GM20000 (cell line): ENCODE measurements at regions not wholly inside any gene's neighbourhood (a gene's known extent, or its start where the extent isn't known, plus 50 kb on each side); places are given as distances from the start of the nearest gene placed in this dataset.

Experiments used
- DNase-seq: peaks from one replicate; pipeline ENCODE4 v3.0.0; 2012; ENCODE audit warnings: low spot score
- TF ChIP-seq, protein P1 (sequence below): IDR thresholded peaks from 2 replicates; pipeline ENCODE4 v1.5.1; 2012; ENCODE audit warnings: mild to moderate bottlenecking, control low read depth; ENCODE audit errors: extremely low read depth, missing control alignments

DNA sequence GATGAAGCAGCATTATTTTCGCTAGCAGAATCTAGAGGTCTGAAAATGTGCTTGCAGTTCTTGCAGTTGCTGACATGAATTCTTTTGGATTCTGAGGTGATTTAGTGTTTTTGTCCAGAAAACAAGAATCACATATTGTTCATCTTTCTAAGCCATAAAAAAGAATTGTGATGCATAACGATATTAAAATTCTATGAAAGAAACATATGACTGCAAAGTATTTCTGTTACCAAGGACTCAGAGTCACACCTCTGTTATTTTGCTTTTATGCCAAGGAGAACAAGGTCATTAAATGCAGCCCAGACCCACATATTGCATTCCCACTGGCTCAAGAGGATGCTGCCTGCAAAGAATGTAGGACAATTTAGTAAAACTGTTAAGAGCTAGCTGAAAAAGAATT is 299.8 kb upstream of the GPR149 start:
- DNase-seq: no peak
- TF ChIP-seq, protein P1, sequence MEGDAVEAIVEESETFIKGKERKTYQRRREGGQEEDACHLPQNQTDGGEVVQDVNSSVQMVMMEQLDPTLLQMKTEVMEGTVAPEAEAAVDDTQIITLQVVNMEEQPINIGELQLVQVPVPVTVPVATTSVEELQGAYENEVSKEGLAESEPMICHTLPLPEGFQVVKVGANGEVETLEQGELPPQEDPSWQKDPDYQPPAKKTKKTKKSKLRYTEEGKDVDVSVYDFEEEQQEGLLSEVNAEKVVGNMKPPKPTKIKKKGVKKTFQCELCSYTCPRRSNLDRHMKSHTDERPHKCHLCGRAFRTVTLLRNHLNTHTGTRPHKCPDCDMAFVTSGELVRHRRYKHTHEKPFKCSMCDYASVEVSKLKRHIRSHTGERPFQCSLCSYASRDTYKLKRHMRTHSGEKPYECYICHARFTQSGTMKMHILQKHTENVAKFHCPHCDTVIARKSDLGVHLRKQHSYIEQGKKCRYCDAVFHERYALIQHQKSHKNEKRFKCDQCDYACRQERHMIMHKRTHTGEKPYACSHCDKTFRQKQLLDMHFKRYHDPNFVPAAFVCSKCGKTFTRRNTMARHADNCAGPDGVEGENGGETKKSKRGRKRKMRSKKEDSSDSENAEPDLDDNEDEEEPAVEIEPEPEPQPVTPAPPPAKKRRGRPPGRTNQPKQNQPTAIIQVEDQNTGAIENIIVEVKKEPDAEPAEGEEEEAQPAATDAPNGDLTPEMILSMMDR: no peak

DNA sequence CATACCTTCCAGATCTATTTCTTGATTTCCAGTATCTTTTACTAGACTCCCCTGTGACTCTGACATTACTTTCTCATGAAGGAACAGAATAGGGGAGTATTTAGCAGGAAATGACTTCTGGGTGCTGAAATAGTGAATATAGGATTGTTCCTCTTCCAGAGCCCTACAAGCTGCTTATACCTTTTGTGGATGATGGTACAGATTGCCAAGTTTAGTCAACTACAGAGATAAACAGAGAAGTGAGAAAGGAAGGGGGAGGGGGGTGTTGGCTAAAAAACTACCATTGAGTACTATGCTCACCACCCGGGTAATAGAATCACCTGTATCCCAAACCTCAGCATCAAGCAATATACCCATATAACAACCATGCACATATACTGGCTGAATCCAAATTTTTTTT is 298.3 kb upstream of the GPR149 start:
- TF ChIP-seq, protein P1: no peak
- no peak for DNase-seq

DNA sequence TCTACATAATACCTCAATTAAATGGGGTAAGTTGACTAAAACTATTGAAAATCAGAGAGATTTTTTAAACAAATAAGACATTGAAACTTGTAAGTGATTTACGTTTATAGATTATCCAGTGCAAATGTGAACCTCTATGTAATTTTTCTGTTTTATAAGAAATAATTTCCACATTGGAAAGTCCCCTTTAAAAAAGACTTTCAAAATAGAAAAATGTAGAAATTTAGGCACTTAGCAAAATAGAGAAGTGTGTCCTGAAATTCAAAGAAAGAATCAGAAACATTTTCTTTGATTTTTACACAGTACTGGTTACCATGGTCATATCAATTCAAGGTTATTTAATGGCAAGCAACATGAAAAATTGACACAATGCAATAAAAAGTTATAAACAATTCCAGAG is 290.9 kb upstream of the GPR149 start:
- TF ChIP-seq, protein P1: no peak

DNA sequence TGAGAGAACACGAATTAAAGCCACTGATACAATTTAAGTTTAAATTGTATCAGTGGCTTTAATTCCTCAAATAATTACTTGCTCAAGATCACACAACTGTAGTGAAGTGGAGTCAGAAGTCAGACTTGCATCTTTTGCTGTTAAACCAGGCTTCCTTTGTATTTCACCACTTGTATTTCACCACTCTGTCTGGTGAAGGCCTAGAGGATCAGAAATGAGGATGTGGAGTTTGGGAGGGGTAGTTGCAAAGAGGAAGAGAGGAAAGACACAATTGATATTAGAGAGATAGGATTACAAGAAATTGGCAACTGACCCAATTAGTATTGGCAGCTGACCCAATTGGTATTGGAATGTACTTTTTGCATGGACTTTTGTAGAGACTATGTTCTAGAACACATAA is 288.1 kb upstream of the GPR149 start:
- DNase-seq: no peak
- TF ChIP-seq, protein P1: no peak

More for the DNA sequence above, 290.9 kb upstream of the GPR149 start:
- DNase-seq: no peak

DNA sequence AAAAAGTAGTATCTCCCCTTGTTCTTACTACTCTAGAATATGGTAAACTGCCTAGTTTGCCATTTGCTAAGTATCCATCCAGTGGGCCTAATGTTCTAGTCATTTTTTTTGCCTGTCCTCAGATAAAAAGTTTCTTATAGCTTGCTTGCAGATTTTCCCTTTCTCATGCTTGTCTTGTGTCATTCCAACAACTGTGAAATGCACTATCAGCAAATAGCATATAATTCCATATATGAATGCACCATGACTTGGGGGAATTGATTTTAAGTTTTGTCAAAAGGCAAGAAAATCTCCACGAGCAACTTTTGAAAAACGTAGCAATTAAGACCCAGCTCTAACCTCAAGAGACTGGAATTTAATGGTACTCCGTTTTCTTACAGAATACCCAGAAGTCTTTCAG is 286.2 kb upstream of the GPR149 start:
- TF ChIP-seq, protein P1: no peak
- DNase-seq: no peak

DNA sequence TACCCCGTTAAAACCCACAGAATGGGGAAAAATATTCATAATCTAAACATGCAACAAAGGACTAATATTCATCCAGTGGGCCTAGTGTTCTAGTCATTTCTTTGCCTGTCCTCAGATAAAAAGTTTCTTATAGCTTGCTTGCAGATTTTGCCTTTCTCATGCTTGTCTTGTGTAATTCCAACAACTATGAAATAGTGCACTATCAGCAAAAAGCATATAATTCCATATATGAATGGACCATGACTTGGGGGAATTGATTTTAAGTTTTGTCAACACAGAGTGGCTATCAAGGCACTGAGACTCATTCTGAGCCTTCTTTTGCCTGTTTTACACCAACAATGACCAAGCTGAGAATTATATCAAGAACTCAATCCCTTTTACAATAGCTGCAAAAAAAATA is 278.6 kb upstream of the GPR149 start:
- TF ChIP-seq, protein P1: no peak
- DNase-seq: no peak

DNA sequence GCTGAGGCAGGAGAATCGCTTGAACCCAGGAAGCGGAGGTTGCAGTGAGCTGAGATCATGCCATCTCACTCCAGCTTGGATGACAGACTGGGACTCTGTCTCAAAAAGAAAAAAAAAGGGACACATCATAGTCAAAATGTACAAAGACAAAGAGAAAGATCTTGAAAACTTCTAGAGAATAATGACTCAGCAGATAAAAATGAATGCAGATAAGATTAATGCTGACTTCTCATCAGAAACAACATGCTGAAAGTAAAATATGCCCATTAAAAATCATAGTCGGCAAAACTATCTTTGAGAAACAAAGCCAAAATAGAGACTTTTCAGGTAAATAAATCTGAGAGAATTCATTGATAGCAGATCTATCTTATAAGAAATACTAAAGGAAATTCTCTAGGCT is 271.1 kb upstream of the GPR149 start:
- DNase-seq: no peak
- TF ChIP-seq, protein P1: no peak

DNA sequence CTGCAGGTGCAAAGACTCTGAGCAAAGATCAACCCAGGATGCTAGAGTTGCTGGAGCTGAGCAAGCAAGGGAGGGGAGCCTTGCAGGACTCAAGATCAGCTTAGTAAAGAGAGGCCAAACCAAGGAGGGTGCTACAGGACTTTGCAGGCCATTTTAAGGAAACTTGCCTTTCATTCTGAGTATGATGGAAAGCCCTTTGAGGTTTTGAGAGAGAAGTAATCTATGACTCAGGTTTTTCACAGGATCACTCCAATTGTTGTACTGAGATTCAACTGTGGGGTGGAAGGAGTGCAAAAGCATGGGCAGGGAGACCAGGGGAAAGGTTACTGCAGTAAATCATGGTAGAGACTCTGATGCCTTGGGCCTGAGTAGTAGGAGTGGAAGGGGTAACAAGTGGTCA is 260.4 kb upstream of the GPR149 start:
- TF ChIP-seq, protein P1: no peak
- no peak for DNase-seq
